ENCODE measurements at regions not wholly inside any gene's neighbourhood (a gene's known extent, or its start where the extent isn't known, plus 50 kb on each side); places are given as distances from the start of the nearest gene placed in this dataset.

DNA sequence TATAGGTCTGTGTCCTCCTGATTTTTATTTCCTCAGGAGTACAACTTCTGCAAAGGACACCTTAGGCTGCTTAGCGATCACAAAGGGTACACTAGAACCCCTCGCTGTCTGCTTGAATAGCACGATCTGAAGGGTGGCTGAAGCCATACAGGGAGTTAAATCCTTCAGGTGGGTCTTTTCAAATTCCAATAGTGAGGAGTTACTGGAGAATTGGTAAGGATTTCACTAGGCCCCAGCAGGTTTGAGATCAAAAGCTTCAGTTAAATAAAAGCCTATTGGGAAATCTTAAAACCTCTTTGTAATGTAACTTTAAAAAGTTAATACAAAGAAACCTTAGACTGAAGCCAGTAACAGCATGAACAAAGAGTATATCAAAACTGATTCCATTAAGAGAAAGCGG is 613.1 kb downstream of the ZEB2 start:
- intact Hi-C loops (cut with micrococcal nuclease; ENCODE audit: unreplicated experiment): no loop called here
- no peak overlapping the region for H3K27ac Mint-ChIP-seq (ENCODE audit: unreplicated experiment)
- TF ChIP-seq CTCF (IDR thresholded peaks at IDR 0.05; ENCODE audit: unreplicated experiment): no peak
- no peaks in the 10 kb centered on the region for H3K36me3 Mint-ChIP-seq (ENCODE audit: insufficient read depth, unreplicated experiment)
- DNase-seq: no peak
- no peaks in the 10 kb centered on the region for H3K27me3 Mint-ChIP-seq (ENCODE audit: unreplicated experiment)
- no peak overlapping the region for H3K4me3 Mint-ChIP-seq (ENCODE audit: low read depth, unreplicated experiment)
- H3K9me3 Mint-ChIP-seq (ENCODE audit: low read depth, unreplicated experiment): no peaks in the 10 kb centered on the region
- CTCF ChIA-PET: no interaction called here
- BruUV-seq (replicated peaks): no TSS peak
- no peaks in the 10 kb centered on the region for H3K4me1 Mint-ChIP-seq (ENCODE audit: low read depth, unreplicated experiment)

- H3K27ac Mint-ChIP-seq (ENCODE audit: unreplicated experiment): no peak overlapping the region
- H3K4me3 Mint-ChIP-seq (ENCODE audit: low read depth, unreplicated experiment): no peak overlapping the region
- peaks cover 10% of the 10 kb centered on the region for H3K4me1 Mint-ChIP-seq (ENCODE audit: low read depth, unreplicated experiment)
- intact Hi-C loops (cut with micrococcal nuclease; ENCODE audit: unreplicated experiment): no loop called here
- no peaks in the 10 kb centered on the region for H3K27me3 Mint-ChIP-seq (ENCODE audit: unreplicated experiment)
- H3K36me3 Mint-ChIP-seq (ENCODE audit: insufficient read depth, unreplicated experiment): peaks cover 4% of the 10 kb centered on the region
- CTCF ChIA-PET: no interaction called here
- DNase-seq: no peak
- TF ChIP-seq CTCF (IDR thresholded peaks at IDR 0.05; ENCODE audit: unreplicated experiment): no peak
- BruUV-seq (replicated peaks): no TSS peak
- H3K9me3 Mint-ChIP-seq (ENCODE audit: low read depth, unreplicated experiment): no peaks in the 10 kb centered on the region
Observed at GRCh38 chr2:143905587-143905986, 614.3 kb downstream of the ZEB2 start.

GRCh38 chr2:143903172-143903856 is 616.6 kb downstream of the ZEB2 start:
- Mint-ChIP-seq H3K4me1 (ENCODE audit: low read depth, unreplicated experiment) (peaks cover 15% of the 10 kb centered on the region), H3K36me3 (ENCODE audit: insufficient read depth, unreplicated experiment) (peaks cover 4% of the 10 kb centered on the region), H3K9me3 (ENCODE audit: low read depth, unreplicated experiment) (no peaks in the 10 kb centered on the region), H3K4me3 (ENCODE audit: low read depth, unreplicated experiment) (no peak overlapping the region), H3K27me3 (ENCODE audit: unreplicated experiment) (no peaks in the 10 kb centered on the region), H3K27ac (ENCODE audit: unreplicated experiment) (no peak overlapping the region)
- CTCF ChIA-PET: interaction anchor here (1.1 kb wide), 1 partner anchor 58 kb away, joined by 3 read pairs; no protein-coding TSS in a partner anchor
- intact Hi-C loops (cut with micrococcal nuclease; ENCODE audit: unreplicated experiment): no loop called here
- no TSS peak for BruUV-seq (replicated peaks)
- no peak for DNase-seq
- TF ChIP-seq CTCF (IDR thresholded peaks at IDR 0.05; ENCODE audit: unreplicated experiment): no peak

DNA sequence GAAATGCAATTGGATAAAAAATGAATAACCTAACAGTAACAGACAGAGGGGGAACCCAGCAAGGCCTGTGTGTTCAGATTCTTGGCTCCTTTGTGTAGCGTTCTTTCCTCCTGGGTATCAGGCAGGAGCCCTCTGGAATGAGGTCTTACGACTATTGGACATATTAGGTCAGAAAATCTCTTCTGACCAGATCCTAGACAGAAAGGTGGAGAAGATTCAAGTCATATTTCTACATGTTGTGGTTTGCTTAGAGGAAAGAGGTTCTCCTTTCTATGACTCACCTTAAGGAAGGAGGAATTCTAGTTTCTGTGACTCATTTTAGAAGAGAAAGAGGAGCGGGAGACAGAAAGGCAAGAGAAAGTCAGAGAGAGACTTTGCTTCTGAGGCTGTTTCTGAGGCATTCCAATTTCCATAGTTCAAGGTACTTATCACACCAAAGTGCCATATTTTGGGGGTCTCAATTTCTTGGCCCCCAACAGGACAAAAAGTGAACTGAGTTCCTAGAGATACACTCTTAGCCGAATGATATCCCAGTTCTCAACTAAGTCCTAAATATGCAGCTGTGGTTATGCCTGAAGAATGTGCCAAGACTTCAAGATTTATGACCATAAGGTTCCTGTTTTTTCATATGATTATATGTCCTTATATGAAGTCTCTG is 618.6 kb downstream of the ZEB2 start:
- no peak for TF ChIP-seq CTCF (IDR thresholded peaks at IDR 0.05; ENCODE audit: unreplicated experiment)
- no peaks in the 10 kb centered on the region for H3K27me3 Mint-ChIP-seq (ENCODE audit: unreplicated experiment)
- BruUV-seq (replicated peaks): no TSS peak
- H3K4me3 Mint-ChIP-seq (ENCODE audit: low read depth, unreplicated experiment): peak overlapping the region; percentile 18
- peak; percentile 31 for DNase-seq
- H3K4me1 Mint-ChIP-seq (ENCODE audit: low read depth, unreplicated experiment): peaks cover 15% of the 10 kb centered on the region
- peaks cover 4% of the 10 kb centered on the region for H3K36me3 Mint-ChIP-seq (ENCODE audit: insufficient read depth, unreplicated experiment)
- peak overlapping the region; percentile 84 for H3K27ac Mint-ChIP-seq (ENCODE audit: unreplicated experiment)
- CTCF ChIA-PET: interaction anchor here (0.6 kb wide), 1 partner anchor 29 kb away, joined by 4 read pairs; no protein-coding TSS in a partner anchor
- intact Hi-C loops (cut with micrococcal nuclease; ENCODE audit: unreplicated experiment): loop anchor here (2.0 kb wide), 1 partner anchor 39 kb away; no protein-coding TSS in a partner anchor
- H3K9me3 Mint-ChIP-seq (ENCODE audit: low read depth, unreplicated experiment): no peaks in the 10 kb centered on the region
